ENCODE measurements at regions not wholly inside any gene's neighbourhood (a gene's known extent, or its start where the extent isn't known, plus 50 kb on each side); places are given as distances from the start of the nearest gene placed in this dataset.

DNA sequence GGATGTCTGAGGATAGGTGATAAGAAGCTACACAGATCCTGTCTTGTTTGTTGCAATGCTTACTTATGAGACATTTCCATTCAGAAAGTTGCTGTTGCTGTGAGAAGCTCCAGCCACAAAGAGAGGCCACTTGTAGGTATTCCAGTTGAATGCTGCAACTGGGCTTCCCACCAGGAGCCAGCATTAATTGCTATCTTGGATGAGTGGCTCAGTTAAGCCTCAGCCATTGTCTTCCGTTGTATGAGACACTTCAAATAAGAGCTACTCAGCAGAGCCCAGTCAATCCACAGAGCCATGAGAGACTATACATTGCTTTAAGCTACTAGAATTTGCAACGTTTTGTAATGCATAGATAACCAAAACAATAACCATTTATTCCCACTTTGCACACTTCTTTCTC lies 104.3 kb upstream of the ARRDC3 start:
- no peak for TF ChIP-seq CTCF (conservative IDR thresholded peaks at IDR 0.05)
- no peak for TF ChIP-seq ZFX (IDR thresholded peaks at IDR 0.05)
